GM23248 (cell line): ENCODE measurements at regions not wholly inside any gene's neighbourhood (a gene's known extent, or its start where the extent isn't known, plus 50 kb on each side); places are given as distances from the start of the nearest gene placed in this dataset.

Source experiments
- EZH2 ChIP-seq: fragments of 200-600 bp; sonication (generic); IDR thresholded peaks from 2 replicates; pipeline ENCODE4 v1.6.1; 2018; ENCODE audit warnings: antibody characterized with exemption, mild to moderate bottlenecking; ENCODE audit not compliant: insufficient read depth, poor library complexity, severe bottlenecking
- EZH2phosphoT487 ChIP-seq: fragments of 200-600 bp; sonication (generic); IDR thresholded peaks from 2 replicates; pipeline ENCODE4 v1.6.1; 2018; ENCODE audit warnings: antibody characterized with exemption, moderate library complexity, mild to moderate bottlenecking, low read depth; ENCODE audit not compliant: insufficient read depth

DNA sequence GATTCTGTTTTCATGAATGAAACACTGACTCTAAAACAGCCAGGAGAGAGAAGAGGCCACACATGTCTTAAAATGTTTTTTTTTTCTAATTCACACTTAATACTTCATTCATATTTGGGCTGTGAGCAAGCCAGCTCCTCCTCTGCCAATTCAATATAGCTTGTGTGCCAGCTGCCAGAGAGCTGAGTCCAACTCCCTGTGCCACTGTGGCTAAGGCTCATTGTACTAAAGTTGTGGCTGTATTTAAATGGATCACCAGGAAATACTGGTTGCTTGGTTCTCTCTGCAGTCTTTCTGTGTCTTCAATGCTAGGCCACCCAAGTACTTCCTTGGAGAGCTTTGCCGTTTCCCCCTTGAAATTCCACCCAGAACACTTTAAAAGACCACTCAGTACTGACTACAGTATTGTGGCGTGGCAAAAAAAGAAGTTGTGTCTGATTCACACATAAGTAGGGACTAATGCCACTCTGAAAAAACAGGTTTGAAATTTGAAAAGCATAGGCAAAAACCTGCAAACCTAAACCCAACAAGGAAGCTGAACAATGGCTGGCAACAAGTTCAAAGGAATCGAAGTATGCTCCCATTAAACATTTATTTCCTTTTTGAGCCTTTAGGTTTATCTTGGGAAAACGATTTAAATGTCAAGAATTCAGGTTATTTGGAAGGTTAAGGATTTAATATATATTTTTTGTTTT lies 524.7 kb downstream of the DIPK2A start:
- no peak for TF ChIP-seq EZH2
- TF ChIP-seq EZH2phosphoT487, result no peak
